ENCODE measurements at regions not wholly inside any gene's neighbourhood (a gene's known extent, or its start where the extent isn't known, plus 50 kb on each side); places are given as distances from the start of the nearest gene placed in this dataset.

- H3K9me3 Mint-ChIP-seq (ENCODE audit: unreplicated experiment): no peaks in the 10 kb centered on the region
- ChIA-PET CTCF (no interaction called here), POLR2A (no interaction called here)
- no peak overlapping the region for H3K27ac Mint-ChIP-seq (ENCODE audit: unreplicated experiment)
- Histone ChIP-seq H3K4me3 (ENCODE audit: low read depth, low read length) (no peak overlapping the region), H3K36me3 (ENCODE audit: control insufficient read depth, insufficient read depth, low read length) (no peaks in the 10 kb centered on the region), H3K4me1 (no peaks in the 10 kb centered on the region), H3K9me3 (no peaks in the 10 kb centered on the region), H3K27me3 (replicated peaks; ENCODE audit: control insufficient read depth, insufficient read depth, low read length) (no peaks in the 10 kb centered on the region)
- no peaks in the 10 kb centered on the region for H3K27me3 Mint-ChIP-seq (ENCODE audit: insufficient read depth, unreplicated experiment)
- no TSS peak for BruUV-seq (replicated peaks)
- H3K4me3 Mint-ChIP-seq (ENCODE audit: unreplicated experiment): no peak overlapping the region
- no peaks in the 10 kb centered on the region for H3K4me1 Mint-ChIP-seq (ENCODE audit: low read depth, unreplicated experiment)
- no peak for TF ChIP-seq CTCF (IDR thresholded peaks at IDR 0.05; ENCODE audit: insufficient read depth in 1 of 2, low read depth in 1 of 2, low read length in 1 of 2, severe bottlenecking in 1 of 2, unreplicated experiment in 1 of 2)
- intact Hi-C loops (cut with micrococcal nuclease; ENCODE audit: unreplicated experiment): no loop called here
- H3K36me3 Mint-ChIP-seq (ENCODE audit: insufficient read depth, unreplicated experiment): no peaks in the 10 kb centered on the region
- no peak for DNase-seq
These were observed 180.8 kb downstream of the KLHL28 start for GRCh38 chr14:44780989-44781388.

- ChIA-PET POLR2A (no interaction called here), CTCF (no interaction called here)
- intact Hi-C loops (cut with micrococcal nuclease; ENCODE audit: unreplicated experiment): no loop called here
- Mint-ChIP-seq H3K4me3 (ENCODE audit: unreplicated experiment) (no peak overlapping the region), H3K9me3 (ENCODE audit: unreplicated experiment) (no peaks in the 10 kb centered on the region), H3K27me3 (ENCODE audit: insufficient read depth, unreplicated experiment) (no peaks in the 10 kb centered on the region), H3K4me1 (ENCODE audit: low read depth, unreplicated experiment) (no peaks in the 10 kb centered on the region), H3K36me3 (ENCODE audit: insufficient read depth, unreplicated experiment) (no peaks in the 10 kb centered on the region), H3K27ac (ENCODE audit: unreplicated experiment) (no peak overlapping the region)
- Histone ChIP-seq H3K27me3 (replicated peaks; ENCODE audit: control insufficient read depth, insufficient read depth, low read length) (no peaks in the 10 kb centered on the region), H3K36me3 (ENCODE audit: control insufficient read depth, insufficient read depth, low read length) (no peaks in the 10 kb centered on the region), H3K4me1 (no peaks in the 10 kb centered on the region), H3K9me3 (no peaks in the 10 kb centered on the region), H3K4me3 (ENCODE audit: low read depth, low read length) (no peak overlapping the region)
- BruUV-seq (replicated peaks): no TSS peak
- no peak for DNase-seq
- TF ChIP-seq CTCF (IDR thresholded peaks at IDR 0.05; ENCODE audit: insufficient read depth in 1 of 2, low read depth in 1 of 2, low read length in 1 of 2, severe bottlenecking in 1 of 2, unreplicated experiment in 1 of 2): no peak
These were observed 183.1 kb downstream of the KLHL28 start for GRCh38 chr14:44778604-44779003.

- DNase-seq: no peak
- ChIA-PET POLR2A (no interaction called here), CTCF (no interaction called here)
- no peak overlapping the region for H3K27ac Mint-ChIP-seq (ENCODE audit: unreplicated experiment)
- H3K36me3 ChIP-seq (ENCODE audit: control insufficient read depth, insufficient read depth, low read length): no peaks in the 10 kb centered on the region
- no peaks in the 10 kb centered on the region for H3K27me3 Mint-ChIP-seq (ENCODE audit: insufficient read depth, unreplicated experiment)
- no peak overlapping the region for H3K4me3 Mint-ChIP-seq (ENCODE audit: unreplicated experiment)
- no peak overlapping the region for H3K4me3 ChIP-seq (ENCODE audit: low read depth, low read length)
- H3K4me1 Mint-ChIP-seq (ENCODE audit: low read depth, unreplicated experiment): no peaks in the 10 kb centered on the region
- no TSS peak for BruUV-seq (replicated peaks)
- intact Hi-C loops (cut with micrococcal nuclease; ENCODE audit: unreplicated experiment): no loop called here
- no peaks in the 10 kb centered on the region for H3K4me1 ChIP-seq
- no peak for TF ChIP-seq CTCF (IDR thresholded peaks at IDR 0.05; ENCODE audit: insufficient read depth in 1 of 2, low read depth in 1 of 2, low read length in 1 of 2, severe bottlenecking in 1 of 2, unreplicated experiment in 1 of 2)
- no peaks in the 10 kb centered on the region for H3K27me3 ChIP-seq (replicated peaks; ENCODE audit: control insufficient read depth, insufficient read depth, low read length)
- H3K9me3 Mint-ChIP-seq (ENCODE audit: unreplicated experiment): no peaks in the 10 kb centered on the region
- no peaks in the 10 kb centered on the region for H3K36me3 Mint-ChIP-seq (ENCODE audit: insufficient read depth, unreplicated experiment)
- H3K9me3 ChIP-seq: no peaks in the 10 kb centered on the region
These were observed 184.2 kb downstream of the KLHL28 start for GRCh38 chr14:44777584-44777983.
